Calu3 (cell line): ENCODE measurements at regions not wholly inside any gene's neighbourhood (a gene's known extent, or its start where the extent isn't known, plus 50 kb on each side); places are given as distances from the start of the nearest gene placed in this dataset.

Experiments
- BruUV-seq: library from RNA; stranded (reverse); fragments of 400-500 nt; replicated peaks from 2 replicates; lab custom pipeline; 2021; lab: Mats Ljungman, UMichigan
- CTCF ChIA-PET: fragments of 300-600 bp; sonication (Branson Sonifier 250); formaldehyde crosslinking; loops from one replicate; lab custom pipeline; 2022; ENCODE audit warnings: antibody characterized with exemption; lab: Charles Lee
- DNase-seq: peaks from one replicate; pipeline ENCODE4 v3.0.0; 2022
- H3K27ac Mint-ChIP-seq: one replicate; pipeline ENCODE4 v1.8.0; 2022; ENCODE audit warnings: mixed read lengths; ENCODE audit not compliant: unreplicated experiment
- H3K27me3 Mint-ChIP-seq: one replicate; pipeline ENCODE4 v1.8.0; 2022; ENCODE audit warnings: mixed read lengths; ENCODE audit not compliant: unreplicated experiment
- H3K36me3 Mint-ChIP-seq: one replicate; pipeline ENCODE4 v1.8.0; 2022; ENCODE audit warnings: mild to moderate bottlenecking, moderate library complexity, mixed read lengths; ENCODE audit not compliant: insufficient read depth, unreplicated experiment
- H3K4me1 Mint-ChIP-seq: one replicate; pipeline ENCODE4 v1.8.0; 2022; ENCODE audit warnings: mild to moderate bottlenecking, low read depth, mixed read lengths; ENCODE audit not compliant: unreplicated experiment
- H3K4me3 Mint-ChIP-seq: one replicate; pipeline ENCODE4 v1.8.0; 2022; ENCODE audit warnings: mild to moderate bottlenecking, low read depth, moderate library complexity, mixed read lengths; ENCODE audit not compliant: unreplicated experiment
- H3K9me3 Mint-ChIP-seq: one replicate; pipeline ENCODE4 v1.8.0; 2022; ENCODE audit warnings: low read depth, mixed read lengths; ENCODE audit not compliant: unreplicated experiment
- CTCF ChIP-seq: fragments of 200-600 bp; IDR thresholded peaks from one replicate; pipeline ENCODE4 v1.8.0; 2022; ENCODE audit warnings: antibody characterized with exemption; ENCODE audit not compliant: unreplicated experiment
- intact Hi-C: fragments of 100-400 bp; cut with micrococcal nuclease; formaldehyde crosslinking; loops from one replicate; pipeline ENCODE4 v1.10.0; 2022; ENCODE audit not compliant: unreplicated experiment

GRCh38 chr12:31778687-31779086 lies 49.9 kb upstream of the AMN1 start:
- no peak for TF ChIP-seq CTCF
- no peak overlapping the region for H3K4me3 Mint-ChIP-seq
- H3K27ac Mint-ChIP-seq: no peak overlapping the region
- intact Hi-C loops: no loop called here
- no peak for DNase-seq
- H3K27me3 Mint-ChIP-seq: no peaks in the 10 kb centered on the region
- peaks cover 2% of the 10 kb centered on the region for H3K9me3 Mint-ChIP-seq
- BruUV-seq: no TSS peak
- H3K4me1 Mint-ChIP-seq: peaks cover 9% of the 10 kb centered on the region
- CTCF ChIA-PET: interaction anchor here (0.6 kb wide), 1 partner anchor 23 kb away, joined by 3 read pairs; no protein-coding TSS in a partner anchor
- H3K36me3 Mint-ChIP-seq: no peaks in the 10 kb centered on the region
